ENCODE measurements at regions not wholly inside any gene's neighbourhood (a gene's known extent, or its start where the extent isn't known, plus 50 kb on each side); places are given as distances from the start of the nearest gene placed in this dataset.

DNA sequence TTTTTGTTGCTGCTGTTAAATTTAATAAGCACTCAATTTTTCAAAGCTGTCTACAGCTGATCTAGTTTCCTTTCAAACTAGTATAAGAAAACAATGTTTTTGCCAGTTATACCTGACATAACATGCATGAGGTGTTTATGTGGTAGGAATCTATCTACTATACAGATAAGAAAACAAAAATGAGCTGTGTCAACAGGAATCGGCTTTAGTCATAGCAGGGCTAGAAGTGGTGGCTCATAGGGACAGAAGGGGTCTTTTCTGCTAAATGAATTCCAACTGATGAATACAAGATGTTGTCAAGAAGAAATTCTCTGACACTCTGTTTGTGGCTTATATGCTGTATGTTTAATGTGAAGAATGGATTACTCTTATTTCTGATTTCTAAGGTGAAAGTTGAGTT, 55.7 kb upstream of the CLNK start:
- TF ChIP-seq CTCF (IDR thresholded peaks at IDR 0.05; ENCODE audit: low read length) (no peak), EZH2 (IDR thresholded peaks at IDR 0.05; ENCODE audit: borderline replicate concordance, low read length) (no peak)

All from OCI-LY1 (cell line).